ENCODE measurements at regions not wholly inside any gene's neighbourhood (a gene's known extent, or its start where the extent isn't known, plus 50 kb on each side); places are given as distances from the start of the nearest gene placed in this dataset.
A peak's percentile ranks its signal among the peaks of the same experiment; 100 is the strongest.

DNA sequence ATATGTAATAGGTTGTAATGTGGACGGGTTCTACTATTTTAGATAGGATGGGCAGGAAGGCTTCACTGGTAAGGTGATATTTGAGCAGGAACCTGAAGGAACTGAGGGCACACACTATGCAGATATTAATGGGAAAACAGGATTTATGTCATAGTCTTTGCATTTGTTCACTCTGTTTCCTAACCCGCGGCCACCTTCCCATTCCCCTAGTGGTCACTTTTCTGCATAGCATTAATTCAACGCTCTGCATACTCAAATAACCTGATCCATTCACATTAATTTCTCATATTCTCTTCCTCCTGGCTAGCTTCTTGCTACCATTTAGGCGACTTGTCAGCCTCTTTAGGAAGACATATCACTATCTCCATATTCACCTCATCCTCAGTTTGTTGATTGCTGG lies 61.5 kb downstream of the GSPT2 start:
- Mint-ChIP-seq H3K9me3 (peaks cover 13% of the 10 kb centered on the region), H3K4me1 (peaks cover 4% of the 10 kb centered on the region), H3K36me3 (peaks cover 17% of the 10 kb centered on the region), H3K4me3 (no peak overlapping the region), H3K27me3 (ENCODE audit: insufficient read depth, low read depth) (no peaks in the 10 kb centered on the region), H3K27ac (no peak overlapping the region)
- Histone ChIP-seq H3K27ac (no peak overlapping the region), H4K20me1 (ENCODE audit: low read depth) (peaks cover 11% of the 10 kb centered on the region), H3K27me3 (no peaks in the 10 kb centered on the region), H3K4me2 (no peak overlapping the region), H3K4me3 (no peak overlapping the region), H3K9ac (no peak overlapping the region), H3K4me1 (peaks cover 4% of the 10 kb centered on the region), H3K79me2 (ENCODE audit: low read depth) (peaks cover 65% of the 10 kb centered on the region), H3K9me3 (ENCODE audit: low read depth) (peaks cover 12% of the 10 kb centered on the region), H3K36me3 (no peaks in the 10 kb centered on the region), H3F3A (ENCODE audit: low read depth) (no peaks in the 10 kb centered on the region), H2AFZ (replicated peaks) (no peak overlapping the region)
- no peak for DNase-seq (ENCODE audit: low spot score)
- TF ChIP-seq EZH2 (IDR thresholded peaks at IDR 0.05), result no peak
- TF ChIP-seq, protein P1, sequence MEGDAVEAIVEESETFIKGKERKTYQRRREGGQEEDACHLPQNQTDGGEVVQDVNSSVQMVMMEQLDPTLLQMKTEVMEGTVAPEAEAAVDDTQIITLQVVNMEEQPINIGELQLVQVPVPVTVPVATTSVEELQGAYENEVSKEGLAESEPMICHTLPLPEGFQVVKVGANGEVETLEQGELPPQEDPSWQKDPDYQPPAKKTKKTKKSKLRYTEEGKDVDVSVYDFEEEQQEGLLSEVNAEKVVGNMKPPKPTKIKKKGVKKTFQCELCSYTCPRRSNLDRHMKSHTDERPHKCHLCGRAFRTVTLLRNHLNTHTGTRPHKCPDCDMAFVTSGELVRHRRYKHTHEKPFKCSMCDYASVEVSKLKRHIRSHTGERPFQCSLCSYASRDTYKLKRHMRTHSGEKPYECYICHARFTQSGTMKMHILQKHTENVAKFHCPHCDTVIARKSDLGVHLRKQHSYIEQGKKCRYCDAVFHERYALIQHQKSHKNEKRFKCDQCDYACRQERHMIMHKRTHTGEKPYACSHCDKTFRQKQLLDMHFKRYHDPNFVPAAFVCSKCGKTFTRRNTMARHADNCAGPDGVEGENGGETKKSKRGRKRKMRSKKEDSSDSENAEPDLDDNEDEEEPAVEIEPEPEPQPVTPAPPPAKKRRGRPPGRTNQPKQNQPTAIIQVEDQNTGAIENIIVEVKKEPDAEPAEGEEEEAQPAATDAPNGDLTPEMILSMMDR (IDR thresholded peaks at IDR 0.05), result peak; percentile 37

DNA sequence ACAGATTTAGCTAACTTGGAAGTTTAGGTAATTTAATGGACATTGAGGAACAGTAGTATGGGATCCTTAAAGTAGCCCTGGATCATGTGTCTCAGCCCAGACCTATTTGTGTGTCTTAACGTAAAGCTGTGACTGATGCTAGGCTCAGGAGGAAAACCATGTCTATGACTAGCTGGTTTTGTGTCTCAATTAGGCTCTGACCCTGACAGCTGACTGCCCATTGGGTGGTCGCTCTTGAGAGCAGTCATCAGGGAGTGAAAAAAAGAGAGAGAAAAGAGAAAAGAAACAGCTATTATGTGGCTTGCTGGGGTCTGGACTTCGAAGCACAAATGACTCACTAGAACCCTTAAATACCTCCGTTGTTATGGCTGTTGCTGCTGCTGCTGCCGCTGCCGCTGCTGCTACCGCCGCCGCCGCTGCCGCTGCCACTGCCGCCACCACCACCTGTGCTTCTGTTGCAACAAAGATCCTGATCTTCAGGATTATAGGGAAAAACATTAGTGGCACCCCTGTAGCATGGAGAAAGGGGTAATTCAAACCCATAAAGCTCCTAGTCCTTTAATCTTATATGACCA lies 70.7 kb downstream of the GSPT2 start:
- H3K27me3 Mint-ChIP-seq (ENCODE audit: insufficient read depth, low read depth), result peaks cover 3% of the 10 kb centered on the region
- no peak for DNase-seq (ENCODE audit: low spot score)
- H3K4me2 ChIP-seq, result no peak overlapping the region
- peaks cover 3% of the 10 kb centered on the region for H4K20me1 ChIP-seq (ENCODE audit: low read depth)
- peaks cover 4% of the 10 kb centered on the region for H3K9me3 ChIP-seq (ENCODE audit: low read depth)
- H3K4me1 Mint-ChIP-seq, result no peaks in the 10 kb centered on the region
- no peak overlapping the region for H3K27ac ChIP-seq
- H3K36me3 Mint-ChIP-seq, result peaks cover 34% of the 10 kb centered on the region
- no peak overlapping the region for H3K4me3 ChIP-seq
- peaks cover 90% of the 10 kb centered on the region for H3K79me2 ChIP-seq (ENCODE audit: low read depth)
- H2AFZ ChIP-seq (replicated peaks), result no peak overlapping the region
- H3K4me1 ChIP-seq, result no peaks in the 10 kb centered on the region
- H3F3A ChIP-seq (ENCODE audit: low read depth), result no peaks in the 10 kb centered on the region
- H3K36me3 ChIP-seq, result no peaks in the 10 kb centered on the region
- no peak overlapping the region for H3K27ac Mint-ChIP-seq
- H3K4me3 Mint-ChIP-seq, result no peak overlapping the region
- H3K27me3 ChIP-seq, result no peaks in the 10 kb centered on the region
- no peak overlapping the region for H3K9ac ChIP-seq
- H3K9me3 Mint-ChIP-seq, result peaks cover 18% of the 10 kb centered on the region
- TF ChIP-seq, protein P1 (IDR thresholded peaks at IDR 0.05), result no peak
- no peak for TF ChIP-seq EZH2phosphoT487 (IDR thresholded peaks at IDR 0.05)
- TF ChIP-seq EZH2 (IDR thresholded peaks at IDR 0.05), result no peak

DNA sequence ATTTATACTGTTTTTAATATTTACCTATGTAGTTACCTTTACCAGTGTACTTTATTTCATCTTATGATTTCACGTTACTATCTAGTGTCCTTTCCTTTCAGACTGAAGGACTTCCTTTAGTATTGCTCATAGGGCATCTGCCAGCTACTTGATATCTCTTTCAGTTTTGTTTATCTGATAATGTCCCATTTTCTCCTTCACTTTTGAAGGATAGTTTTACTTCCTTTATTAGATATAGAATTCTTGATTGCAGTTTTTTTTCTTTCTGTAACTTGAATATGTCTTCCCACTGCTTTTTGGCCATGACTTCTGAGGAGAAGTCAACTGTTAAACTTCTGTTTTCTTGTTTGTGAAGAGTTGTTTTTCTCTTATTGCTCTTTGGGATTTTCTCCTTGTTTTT lies 69.4 kb upstream of the MAGED1 start:
- Histone ChIP-seq H3K36me3 (peaks cover 6% of the 10 kb centered on the region), H3K9me3 (ENCODE audit: low read depth) (no peaks in the 10 kb centered on the region), H3K4me1 (no peaks in the 10 kb centered on the region), H3F3A (ENCODE audit: low read depth) (no peaks in the 10 kb centered on the region), H3K9ac (no peak overlapping the region), H3K27me3 (no peaks in the 10 kb centered on the region), H4K20me1 (ENCODE audit: low read depth) (peaks cover 4% of the 10 kb centered on the region), H3K79me2 (ENCODE audit: low read depth) (peaks cover 92% of the 10 kb centered on the region), H3K4me2 (no peak overlapping the region), H3K27ac (no peak overlapping the region), H3K4me3 (no peak overlapping the region), H2AFZ (replicated peaks) (no peak overlapping the region)
- peaks cover 21% of the 10 kb centered on the region for H3K9me3 Mint-ChIP-seq
- no peaks in the 10 kb centered on the region for H3K4me1 Mint-ChIP-seq
- no peak for DNase-seq (ENCODE audit: low spot score)
- H3K27me3 Mint-ChIP-seq (ENCODE audit: insufficient read depth, low read depth), result no peaks in the 10 kb centered on the region
- peaks cover 21% of the 10 kb centered on the region for H3K36me3 Mint-ChIP-seq
- no peak for TF ChIP-seq EZH2phosphoT487 (IDR thresholded peaks at IDR 0.05)
- TF ChIP-seq, protein P1 (IDR thresholded peaks at IDR 0.05), result no peak
- no peak for TF ChIP-seq EZH2 (IDR thresholded peaks at IDR 0.05)
- no peak overlapping the region for H3K27ac Mint-ChIP-seq
- H3K4me3 Mint-ChIP-seq, result no peak overlapping the region

All from neural progenitor cell (in vitro differentiated cells).